Astrocyte (in vitro differentiated cells and primary cell): ENCODE measurements at regions not wholly inside any gene's neighbourhood (a gene's known extent, or its start where the extent isn't known, plus 50 kb on each side); places are given as distances from the start of the nearest gene placed in this dataset.

ENCODE experiments used
- DNase-seq: peaks from one replicate; pipeline ENCODE4 v3.0.0-alpha.2; 2010; ENCODE audit warnings: low read depth
- FAIRE-seq: peaks from 2 replicates; lab custom pipeline; 2011; peaks lifted over from hg19 to GRCh38; lab: Jason Lieb, UNC
- H2AFZ ChIP-seq: 2 replicates; pipeline ENCODE4 v1.6.0; 2012; ENCODE audit warnings: low read depth, low read length, inconsistent platforms
- H3K27ac ChIP-seq: 2 replicates; pipeline ENCODE4 v1.5.1; 2011; ENCODE audit warnings: low read depth, low read length, inconsistent platforms
- H3K27me3 ChIP-seq: 2 replicates; pipeline ENCODE4 v1.6.0; 2011; ENCODE audit warnings: low read length, inconsistent platforms; ENCODE audit not compliant: insufficient read depth
- H3K36me3 ChIP-seq: 2 replicates; pipeline ENCODE4 v1.5.1; 2011; ENCODE audit warnings: low read length, inconsistent platforms; ENCODE audit not compliant: insufficient read depth
- H3K4me1 ChIP-seq: 2 replicates; pipeline ENCODE4 v1.5.1; 2011; ENCODE audit warnings: low read length, inconsistent platforms; ENCODE audit not compliant: insufficient read depth
- H3K4me2 ChIP-seq: 2 replicates; pipeline ENCODE4 v1.6.0; 2012; ENCODE audit warnings: low read length, inconsistent platforms
- H3K4me3 ChIP-seq: 2 replicates; pipeline ENCODE4 v1.5.1; 2011; ENCODE audit warnings: low read depth, mild to moderate bottlenecking, low read length, inconsistent platforms; ENCODE audit not compliant: insufficient read depth
- H3K79me2 ChIP-seq: 2 replicates; pipeline ENCODE4 v1.6.0; 2012; ENCODE audit warnings: mild to moderate bottlenecking, low read length, inconsistent platforms; ENCODE audit not compliant: insufficient read depth
- H3K9ac ChIP-seq: 2 replicates; pipeline ENCODE4 v1.6.0; 2012; ENCODE audit warnings: mild to moderate bottlenecking, low read length, inconsistent platforms
- H3K9me3 ChIP-seq: 2 replicates; pipeline ENCODE4 v1.5.1; 2012; ENCODE audit warnings: low read depth, mild to moderate bottlenecking, low read length, inconsistent platforms; ENCODE audit not compliant: insufficient read depth
- H4K20me1 ChIP-seq: 2 replicates; pipeline ENCODE4 v1.6.0; 2012; ENCODE audit warnings: low read length, inconsistent platforms; ENCODE audit not compliant: insufficient read depth
- H3K27ac Mint-ChIP-seq: one replicate; pipeline ENCODE4 v1.8.0; 2021; ENCODE audit warnings: mild to moderate bottlenecking, mixed read lengths; ENCODE audit not compliant: unreplicated experiment
- H3K27me3 Mint-ChIP-seq: one replicate; pipeline ENCODE4 v1.8.0; 2021; ENCODE audit warnings: low read depth, mixed read lengths; ENCODE audit not compliant: unreplicated experiment
- H3K36me3 Mint-ChIP-seq: one replicate; pipeline ENCODE4 v1.8.0; 2021; ENCODE audit warnings: low read depth, mixed read lengths; ENCODE audit not compliant: unreplicated experiment
- H3K4me1 Mint-ChIP-seq: one replicate; pipeline ENCODE4 v1.8.0; 2021; ENCODE audit warnings: low read depth, mixed read lengths; ENCODE audit not compliant: unreplicated experiment
- H3K4me3 Mint-ChIP-seq: one replicate; pipeline ENCODE4 v1.8.0; 2021; ENCODE audit warnings: mild to moderate bottlenecking, moderate library complexity, mixed read lengths; ENCODE audit not compliant: unreplicated experiment
- H3K9me3 Mint-ChIP-seq: one replicate; pipeline ENCODE4 v1.8.0; 2021; ENCODE audit warnings: mild to moderate bottlenecking, mixed read lengths; ENCODE audit not compliant: unreplicated experiment
- CTCF ChIP-seq: IDR thresholded peaks from 2 replicates; pipeline ENCODE4 v1.5.1; 2011; ENCODE audit warnings: low read depth, mild to moderate bottlenecking, inconsistent platforms, low read length, moderate library complexity; ENCODE audit not compliant: insufficient read depth
- EZH2 ChIP-seq: IDR thresholded peaks from 2 replicates; pipeline ENCODE4 v1.6.1; 2012; ENCODE audit warnings: mild to moderate bottlenecking, low read length, inconsistent platforms; ENCODE audit not compliant: insufficient read depth

GRCh38 chr2:45332094-45332493 lies 279.0 kb downstream of the SRBD1 start:
- FAIRE-seq = no peak

GRCh38 chr2:45331410-45331786 lies 279.7 kb downstream of the SRBD1 start:
- no peaks in the 10 kb centered on the region for H4K20me1 ChIP-seq
- no peak overlapping the region for H2AFZ ChIP-seq
- no peak overlapping the region for H3K4me3 ChIP-seq
- no peak for DNase-seq
- no peak overlapping the region for H3K27ac ChIP-seq
- H3K79me2 ChIP-seq = no peaks in the 10 kb centered on the region
- no peaks in the 10 kb centered on the region for H3K4me1 ChIP-seq
- H3K4me2 ChIP-seq = no peak overlapping the region
- H3K36me3 ChIP-seq = no peaks in the 10 kb centered on the region
- no peak overlapping the region for H3K9ac ChIP-seq
- H3K4me1 Mint-ChIP-seq = peaks cover 3% of the 10 kb centered on the region
- TF ChIP-seq EZH2 (no peak), CTCF (no peak)
- peaks cover 10% of the 10 kb centered on the region for H3K27me3 Mint-ChIP-seq
- H3K27ac Mint-ChIP-seq = no peak overlapping the region
- H3K4me3 Mint-ChIP-seq = no peak overlapping the region
- no peaks in the 10 kb centered on the region for H3K9me3 ChIP-seq
- FAIRE-seq = no peak
- no peaks in the 10 kb centered on the region for H3K36me3 Mint-ChIP-seq
- H3K27me3 ChIP-seq = no peaks in the 10 kb centered on the region
- peaks cover 7% of the 10 kb centered on the region for H3K9me3 Mint-ChIP-seq

More at GRCh38 chr2:45332094-45332493, 279.0 kb downstream of the SRBD1 start:
- peaks cover 10% of the 10 kb centered on the region for H3K27me3 Mint-ChIP-seq
- Histone ChIP-seq H3K9me3 (no peaks in the 10 kb centered on the region), H3K79me2 (no peaks in the 10 kb centered on the region), H3K36me3 (no peaks in the 10 kb centered on the region), H2AFZ (no peak overlapping the region), H3K9ac (no peak overlapping the region), H3K27me3 (no peaks in the 10 kb centered on the region), H3K4me1 (no peaks in the 10 kb centered on the region), H3K4me2 (no peak overlapping the region), H4K20me1 (no peaks in the 10 kb centered on the region), H3K27ac (no peak overlapping the region), H3K4me3 (no peak overlapping the region)
- H3K27ac Mint-ChIP-seq = no peak overlapping the region
- H3K4me3 Mint-ChIP-seq = no peak overlapping the region
- no peaks in the 10 kb centered on the region for H3K36me3 Mint-ChIP-seq
- no peak for DNase-seq
- no peak for TF ChIP-seq EZH2
- TF ChIP-seq CTCF = no peak
- H3K9me3 Mint-ChIP-seq = peaks cover 7% of the 10 kb centered on the region
- H3K4me1 Mint-ChIP-seq = peaks cover 3% of the 10 kb centered on the region

- H3K4me3 ChIP-seq = no peak overlapping the region
- no peak overlapping the region for H3K27ac ChIP-seq
- no peak overlapping the region for H3K9ac ChIP-seq
- H3K27me3 ChIP-seq = no peaks in the 10 kb centered on the region
- H3K36me3 Mint-ChIP-seq = no peaks in the 10 kb centered on the region
- DNase-seq (no peak), FAIRE-seq (no peak)
- H3K4me3 Mint-ChIP-seq = no peak overlapping the region
- H3K4me1 ChIP-seq = no peaks in the 10 kb centered on the region
- peaks cover 3% of the 10 kb centered on the region for H3K4me1 Mint-ChIP-seq
- H3K79me2 ChIP-seq = no peaks in the 10 kb centered on the region
- H3K27ac Mint-ChIP-seq = no peak overlapping the region
- no peaks in the 10 kb centered on the region for H3K9me3 ChIP-seq
- TF ChIP-seq CTCF = no peak
- TF ChIP-seq EZH2 = no peak
- H3K36me3 ChIP-seq = no peaks in the 10 kb centered on the region
- H3K4me2 ChIP-seq = no peak overlapping the region
- no peaks in the 10 kb centered on the region for H4K20me1 ChIP-seq
- H2AFZ ChIP-seq = no peak overlapping the region
- H3K27me3 Mint-ChIP-seq = peaks cover 10% of the 10 kb centered on the region
- H3K9me3 Mint-ChIP-seq = peaks cover 7% of the 10 kb centered on the region
Measured at GRCh38 chr2:45330637-45331409, 280.2 kb downstream of the SRBD1 start.
